Psoas muscle (tissue), 7 donors: ENCODE measurements at regions not wholly inside any gene's neighbourhood (a gene's known extent, or its start where the extent isn't known, plus 50 kb on each side); places are given as distances from the start of the nearest gene placed in this dataset.

ENCODE experiments used
- ATAC-seq, 4 donors: fragments of 200-7000 bp; cut with Tn5 transposase; one replicate each; pipeline ENCODE4 v1.9.1; 2020; ENCODE audit warnings: moderate library complexity in 3 of 4, mild to moderate bottlenecking in 2 of 4
- DNase-seq, 2 donors: peaks; one replicate each; pipeline ENCODE4 v3.0.0-alpha.2; 2020
- H3K27ac ChIP-seq: fragments of 200-600 bp; one replicate; pipeline ENCODE4 v1.8.0; 2022
- H3K27me3 ChIP-seq, 3 donors: fragments of 200-600 bp in 1 of 3; one replicate each; pipeline versions ENCODE4 v1.6.1 to v1.8.0; 2013 to 2022; ENCODE audit warnings: low read length in 2 of 3, mild to moderate bottlenecking in 2 of 3, moderate library complexity in 1 of 3; ENCODE audit not compliant: insufficient read depth in 3 of 3
- H3K36me3 ChIP-seq, 2 donors: fragments of 200-600 bp in 1 of 2; one replicate each; pipeline versions ENCODE4 v1.6.1 to v1.8.0; 2013 to 2022; ENCODE audit warnings: low read depth in 1 of 2, mild to moderate bottlenecking in 1 of 2, moderate library complexity in 1 of 2; ENCODE audit not compliant: insufficient read depth in 1 of 2
- H3K4me1 ChIP-seq: fragments of 200-600 bp; one replicate; pipeline ENCODE4 v1.8.0; 2022
- H3K4me3 ChIP-seq: fragments of 200-600 bp; one replicate; pipeline ENCODE4 v1.8.0; 2022; ENCODE audit warnings: mild to moderate bottlenecking
- H3K9me3 ChIP-seq: fragments of 200-600 bp; one replicate; pipeline ENCODE4 v1.8.0; 2022
- WGBS, 3 donors: extraction: QIAGEN DNeasy Blood & Tissue Kit; methylation state at CpG; one replicate each; pipeline versions ENCODE4 v1.1.6 to v1.1.7; 2013; 5-methylcytosine and 5-hydroxymethylcytosine counted together
- intact Hi-C, 2 donors: fragments of 100-400 bp; cut with DNase I; formaldehyde crosslinking; loops; one replicate each; pipeline versions ENCODE4 v1.11.0 to v1.14.2; 2022
- TF ChIP-seq, protein P1 (sequence below): fragments of 200-600 bp; IDR thresholded peaks from one replicate; pipeline ENCODE4 v1.8.0; 2022; ENCODE audit warnings: antibody characterized with exemption
- donor health status: healthy with polysubstance abuse.
- donor health status: DM: no; HTN: no; CAD: no; lungs with moderate emphysema.
- donor health status: Bipolar disorder and iron deficiency.
- donor health status: healthy.
- donor health status: DM: yes; HTN: yes; CAD: no.
- donor health status: DM: no; HTN: no; CAD: no.
- donor health status: DM: yes; HTN: yes; CAD: no.

DNA sequence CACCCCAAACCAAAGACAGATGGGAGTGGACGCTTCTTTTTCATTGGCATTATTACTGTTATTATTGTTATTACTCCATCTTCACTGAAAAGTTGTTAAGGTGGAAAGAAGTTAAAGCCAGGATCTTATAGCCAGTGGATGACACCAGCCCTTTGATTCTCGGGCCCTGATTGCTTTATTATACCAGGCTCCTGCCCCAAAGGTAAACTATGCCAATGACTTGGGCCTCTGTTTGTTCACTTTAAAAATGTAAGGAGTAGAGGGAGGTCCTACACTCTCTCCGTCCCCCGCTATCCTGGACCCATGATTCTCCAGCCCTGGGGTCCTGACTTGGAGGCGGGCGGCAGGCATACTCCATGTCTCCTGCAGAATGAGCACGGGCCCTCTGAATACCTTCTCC lies 106.8 kb downstream of the TOMM20 start:
- no peak for DNase-seq
- no peak overlapping the region for H3K27ac ChIP-seq
- no peaks in the 10 kb centered on the region for H3K9me3 ChIP-seq
- H3K27me3 ChIP-seq = no peaks in the 10 kb centered on the region
- no peak for ATAC-seq
- WGBS, 3 donors = 82 to 86% (median 85%) methylated on average over 7 of the region's 7 CpGs
- intact Hi-C loops = no loop called here
- TF ChIP-seq, protein P1, sequence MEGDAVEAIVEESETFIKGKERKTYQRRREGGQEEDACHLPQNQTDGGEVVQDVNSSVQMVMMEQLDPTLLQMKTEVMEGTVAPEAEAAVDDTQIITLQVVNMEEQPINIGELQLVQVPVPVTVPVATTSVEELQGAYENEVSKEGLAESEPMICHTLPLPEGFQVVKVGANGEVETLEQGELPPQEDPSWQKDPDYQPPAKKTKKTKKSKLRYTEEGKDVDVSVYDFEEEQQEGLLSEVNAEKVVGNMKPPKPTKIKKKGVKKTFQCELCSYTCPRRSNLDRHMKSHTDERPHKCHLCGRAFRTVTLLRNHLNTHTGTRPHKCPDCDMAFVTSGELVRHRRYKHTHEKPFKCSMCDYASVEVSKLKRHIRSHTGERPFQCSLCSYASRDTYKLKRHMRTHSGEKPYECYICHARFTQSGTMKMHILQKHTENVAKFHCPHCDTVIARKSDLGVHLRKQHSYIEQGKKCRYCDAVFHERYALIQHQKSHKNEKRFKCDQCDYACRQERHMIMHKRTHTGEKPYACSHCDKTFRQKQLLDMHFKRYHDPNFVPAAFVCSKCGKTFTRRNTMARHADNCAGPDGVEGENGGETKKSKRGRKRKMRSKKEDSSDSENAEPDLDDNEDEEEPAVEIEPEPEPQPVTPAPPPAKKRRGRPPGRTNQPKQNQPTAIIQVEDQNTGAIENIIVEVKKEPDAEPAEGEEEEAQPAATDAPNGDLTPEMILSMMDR = no peak
- no peaks in the 10 kb centered on the region for H3K36me3 ChIP-seq
- peaks cover 23% of the 10 kb centered on the region for H3K4me1 ChIP-seq
- no peak overlapping the region for H3K4me3 ChIP-seq

DNA sequence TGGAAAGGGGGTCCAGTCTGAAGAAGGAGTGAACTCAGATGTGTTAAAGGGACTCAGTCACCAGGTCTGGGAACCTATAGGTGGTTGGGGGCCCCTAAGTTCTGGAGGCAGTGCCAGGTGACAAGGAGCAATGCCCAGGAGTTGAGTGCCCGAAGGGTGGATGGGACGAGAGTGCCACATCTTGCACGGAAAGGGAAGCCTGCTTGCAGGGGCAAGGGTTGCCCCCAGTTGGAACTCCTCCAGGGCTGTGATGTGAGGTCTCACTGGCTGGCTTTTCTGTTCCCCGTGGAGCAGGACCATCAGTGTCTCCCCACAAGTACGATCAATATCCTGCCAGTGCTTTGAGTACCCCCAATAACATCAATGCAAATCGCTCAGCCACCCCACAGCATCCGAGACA lies 107.3 kb downstream of the TOMM20 start:
- H3K4me3 ChIP-seq = no peak overlapping the region
- DNase-seq = no peak
- H3K9me3 ChIP-seq = no peaks in the 10 kb centered on the region
- TF ChIP-seq, protein P1 = no peak
- no peaks in the 10 kb centered on the region for H3K36me3 ChIP-seq
- intact Hi-C loops = no loop called here
- no peak overlapping the region for H3K27ac ChIP-seq
- no peaks in the 10 kb centered on the region for H3K27me3 ChIP-seq
- H3K4me1 ChIP-seq = peaks cover 23% of the 10 kb centered on the region
- 90 to 99% (median 94%) methylated on average over 7 of the region's 7 CpGs for WGBS, 3 donors
- ATAC-seq = no peak

DNA sequence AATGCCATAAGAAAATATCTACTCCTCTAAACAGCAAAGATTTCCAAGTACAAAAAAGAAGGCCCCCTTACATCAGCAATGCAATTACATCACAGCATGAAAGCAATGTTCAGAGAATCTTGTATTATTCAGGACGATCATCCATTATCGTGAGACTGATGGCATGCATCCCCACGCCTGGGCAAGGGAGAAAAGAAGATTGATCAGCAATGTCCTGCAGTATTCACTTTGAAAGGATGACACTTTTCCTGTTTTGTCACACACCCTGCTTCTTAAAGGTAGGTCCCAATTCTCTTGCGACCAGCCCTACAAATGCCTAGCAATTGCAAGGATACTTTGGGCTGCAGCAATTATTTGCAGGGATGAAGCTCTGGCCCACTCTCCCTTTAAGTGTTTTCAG lies 108.7 kb downstream of the TOMM20 start:
- WGBS, 3 donors = 86 to 97% (median 94%) methylated on average over 4 of the region's 4 CpGs
- H3K4me3 ChIP-seq = no peak overlapping the region

DNA sequence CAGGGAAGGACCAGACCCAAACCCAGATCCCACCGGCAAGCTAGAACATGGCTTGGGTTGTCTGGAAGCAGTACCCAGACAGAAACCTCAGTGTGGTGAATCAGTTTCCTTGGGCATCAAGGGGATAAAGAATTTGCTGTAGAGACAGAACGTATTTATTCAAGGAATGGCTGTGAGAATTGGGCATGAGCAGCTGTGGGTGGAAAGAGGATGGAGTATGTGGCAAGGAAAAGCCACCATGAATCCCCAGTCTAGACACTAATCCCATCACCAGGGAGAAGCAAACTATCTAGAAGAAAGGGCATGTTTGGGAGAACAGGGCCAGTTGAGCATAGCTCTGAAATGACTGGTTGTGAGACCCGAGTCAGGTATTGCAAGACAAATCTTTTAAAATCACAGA lies 109.2 kb downstream of the TOMM20 start:
- Histone ChIP-seq H3K36me3 (no peaks in the 10 kb centered on the region), H3K27me3 (no peaks in the 10 kb centered on the region), H3K27ac (no peak overlapping the region), H3K4me3 (no peak overlapping the region), H3K9me3 (no peaks in the 10 kb centered on the region), H3K4me1 (peaks cover 23% of the 10 kb centered on the region)
- 59 to 79% (median 65%) methylated on average over 3 of the region's 3 CpGs for WGBS, 3 donors
- no peak for ATAC-seq
- TF ChIP-seq, protein P1 = no peak
- intact Hi-C loops = no loop called here
- no peak for DNase-seq

More for the DNA sequence above, 108.7 kb downstream of the TOMM20 start:
- H3K4me1 ChIP-seq = peaks cover 23% of the 10 kb centered on the region
- no peak overlapping the region for H3K27ac ChIP-seq
- TF ChIP-seq, protein P1 = no peak
- intact Hi-C loops = no loop called here
- DNase-seq = no peak
- no peaks in the 10 kb centered on the region for H3K27me3 ChIP-seq
- no peak for ATAC-seq
- H3K9me3 ChIP-seq = no peaks in the 10 kb centered on the region
- no peaks in the 10 kb centered on the region for H3K36me3 ChIP-seq

DNA sequence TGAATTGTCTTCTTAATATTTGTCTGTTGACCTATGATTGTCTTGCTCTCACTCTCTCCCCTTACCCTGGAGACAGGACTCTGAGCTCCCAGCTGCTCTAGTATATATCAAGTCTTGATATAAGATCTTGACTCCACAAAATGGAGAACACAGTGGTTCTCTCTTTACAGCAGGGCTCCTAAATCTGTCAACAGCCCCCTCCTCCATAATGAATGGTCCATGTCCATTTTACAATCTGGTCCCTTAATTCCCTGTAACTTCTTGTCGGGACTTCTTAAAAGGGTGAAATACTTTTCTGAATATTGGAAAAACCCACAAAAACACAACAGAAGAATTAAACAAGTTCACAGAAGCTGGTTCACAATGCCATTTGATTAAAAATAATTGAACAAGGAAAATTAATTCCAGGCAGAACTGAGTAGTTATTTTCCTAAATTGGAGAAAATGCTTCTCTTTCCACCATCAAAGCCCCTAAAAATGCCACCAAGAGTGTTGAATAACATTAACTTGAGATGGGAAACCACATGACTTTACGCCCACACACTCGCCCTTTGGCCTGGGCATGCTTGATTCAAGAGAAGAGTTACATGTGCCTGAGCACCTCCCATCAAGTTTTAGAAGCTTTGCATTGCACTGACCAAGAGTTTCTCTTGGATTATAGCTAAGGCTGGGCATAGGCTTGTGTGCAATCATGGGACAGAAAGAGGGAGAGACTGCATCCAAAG lies 109.8 kb downstream of the TOMM20 start:
- H3K4me3 ChIP-seq = no peak overlapping the region
- H3K27ac ChIP-seq = no peak overlapping the region
- H3K9me3 ChIP-seq = no peaks in the 10 kb centered on the region
- no peaks in the 10 kb centered on the region for H3K27me3 ChIP-seq
- ATAC-seq = no peak
- DNase-seq = no peak
- intact Hi-C loops = no loop called here
- H3K4me1 ChIP-seq = peaks cover 23% of the 10 kb centered on the region
- no peaks in the 10 kb centered on the region for H3K36me3 ChIP-seq
- TF ChIP-seq, protein P1 = no peak
- 76 to 86% (median 80%) methylated on average over 3 of the region's 3 CpGs for WGBS, 3 donors
